Thoracic aorta (tissue), 2 donors: ENCODE measurements at regions not wholly inside any gene's neighbourhood (a gene's known extent, or its start where the extent isn't known, plus 50 kb on each side); places are given as distances from the start of the nearest gene placed in this dataset.
"Not testable (repeated sequence)": the region's sequence is repeated elsewhere in the genome, so short reads cannot be mapped to it uniquely, and the experiment has no call there.

ENCODE experiments used
- ATAC-seq: fragments of 150-250 bp; one replicate; pipeline ENCODE4 v1.8.0; 2017; ENCODE audit warnings: low read depth; ENCODE audit not compliant: insufficient number of reproducible peaks, low FRiP score
- DNase-seq: peaks from one replicate; pipeline ENCODE4 v3.0.0-alpha.2; 2020; ENCODE audit warnings: low spot score
- H3K27ac ChIP-seq, 2 donors: fragments of 200-600 bp; sonication (generic); 1 replicate in 1 of 2; 2 replicates in 1 of 2; pipeline ENCODE4 v1.5.1; 2016; ENCODE audit warnings: mild to moderate bottlenecking in 2 of 2, moderate library complexity in 2 of 2
- H3K27me3 ChIP-seq: fragments of 200-600 bp; sonication (generic); replicated peaks from 2 replicates; pipeline ENCODE4 v1.6.0; 2016; ENCODE audit warnings: mild to moderate bottlenecking; ENCODE audit not compliant: insufficient read depth
- H3K36me3 ChIP-seq: fragments of 200-600 bp; sonication (generic); one replicate; pipeline ENCODE4 v1.5.1; 2016
- H3K4me1 ChIP-seq, 2 donors: fragments of 200-600 bp; sonication (generic); 1 replicate in 1 of 2; 2 replicates in 1 of 2; pipeline versions ENCODE4 v1.5.1 to v1.6.0; 2016; ENCODE audit warnings: low read depth in 2 of 2, mild to moderate bottlenecking in 1 of 2; ENCODE audit not compliant: control insufficient read depth in 1 of 2
- H3K4me3 ChIP-seq: fragments of 200-600 bp; sonication (generic); 2 replicates; pipeline ENCODE4 v1.5.1; 2016; ENCODE audit warnings: mild to moderate bottlenecking
- H3K9me3 ChIP-seq: fragments of 200-600 bp; sonication (generic); 2 replicates; pipeline ENCODE4 v1.5.1; 2016
- TF ChIP-seq, protein P1 (sequence below): fragments of 200-600 bp; sonication (generic); IDR thresholded peaks from one replicate; pipeline ENCODE4 v1.5.1; 2019; ENCODE audit warnings: antibody characterized with exemption

GRCh38 chr9:90167914-90168313 lies 474.7 kb downstream of the DIRAS2 start:
- Histone ChIP-seq H3K27ac (no peak overlapping the region), H3K27me3 (no peaks in the 10 kb centered on the region), H3K4me3 (no peak overlapping the region), H3K4me1 (no peaks in the 10 kb centered on the region), H3K9me3 (no peaks in the 10 kb centered on the region), H3K36me3 (no peaks in the 10 kb centered on the region)
- TF ChIP-seq, protein P1, sequence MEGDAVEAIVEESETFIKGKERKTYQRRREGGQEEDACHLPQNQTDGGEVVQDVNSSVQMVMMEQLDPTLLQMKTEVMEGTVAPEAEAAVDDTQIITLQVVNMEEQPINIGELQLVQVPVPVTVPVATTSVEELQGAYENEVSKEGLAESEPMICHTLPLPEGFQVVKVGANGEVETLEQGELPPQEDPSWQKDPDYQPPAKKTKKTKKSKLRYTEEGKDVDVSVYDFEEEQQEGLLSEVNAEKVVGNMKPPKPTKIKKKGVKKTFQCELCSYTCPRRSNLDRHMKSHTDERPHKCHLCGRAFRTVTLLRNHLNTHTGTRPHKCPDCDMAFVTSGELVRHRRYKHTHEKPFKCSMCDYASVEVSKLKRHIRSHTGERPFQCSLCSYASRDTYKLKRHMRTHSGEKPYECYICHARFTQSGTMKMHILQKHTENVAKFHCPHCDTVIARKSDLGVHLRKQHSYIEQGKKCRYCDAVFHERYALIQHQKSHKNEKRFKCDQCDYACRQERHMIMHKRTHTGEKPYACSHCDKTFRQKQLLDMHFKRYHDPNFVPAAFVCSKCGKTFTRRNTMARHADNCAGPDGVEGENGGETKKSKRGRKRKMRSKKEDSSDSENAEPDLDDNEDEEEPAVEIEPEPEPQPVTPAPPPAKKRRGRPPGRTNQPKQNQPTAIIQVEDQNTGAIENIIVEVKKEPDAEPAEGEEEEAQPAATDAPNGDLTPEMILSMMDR, result no peak
- DNase-seq (no peak), ATAC-seq (no peak)

DNA sequence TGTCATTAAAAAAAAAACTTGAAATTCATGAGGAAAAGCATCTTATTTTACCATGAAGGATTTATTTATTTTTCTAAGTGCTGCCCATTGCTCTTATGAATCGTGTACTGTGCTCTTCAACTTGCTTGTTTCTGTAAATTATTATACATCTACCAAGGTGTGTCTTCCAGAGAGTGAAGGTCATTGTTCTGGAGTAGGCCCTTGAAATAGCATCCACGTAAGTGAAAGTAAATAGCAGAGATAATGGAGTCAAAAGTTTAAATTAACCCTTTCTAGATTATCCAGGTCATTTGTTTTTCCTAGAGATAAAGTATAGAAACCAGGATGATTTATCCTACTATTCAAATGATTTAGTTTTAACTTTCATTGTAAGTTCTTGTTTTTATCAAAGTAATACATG lies 473.1 kb downstream of the DIRAS2 start:
- Histone ChIP-seq H3K4me1 (no peaks in the 10 kb centered on the region), H3K4me3 (no peak overlapping the region), H3K9me3 (no peaks in the 10 kb centered on the region), H3K27ac (no peak overlapping the region), H3K36me3 (no peaks in the 10 kb centered on the region), H3K27me3 (no peaks in the 10 kb centered on the region)
- TF ChIP-seq, protein P1, result no peak
- DNase-seq (no peak), ATAC-seq (no peak)

GRCh38 chr9:90173935-90174334 lies 468.7 kb downstream of the DIRAS2 start:
- not testable (repeated sequence) for H3K4me1 ChIP-seq, H3K27ac ChIP-seq, ATAC-seq, DNase-seq, H3K9me3 ChIP-seq, H3K36me3 ChIP-seq, H3K27me3 ChIP-seq, H3K4me3 ChIP-seq

- not testable (repeated sequence) for H3K27ac ChIP-seq, H3K27me3 ChIP-seq, H3K9me3 ChIP-seq, H3K4me1 ChIP-seq, DNase-seq, ATAC-seq, H3K36me3 ChIP-seq, H3K4me3 ChIP-seq
These were observed 468.3 kb downstream of the DIRAS2 start for GRCh38 chr9:90174346-90174745.

DNA sequence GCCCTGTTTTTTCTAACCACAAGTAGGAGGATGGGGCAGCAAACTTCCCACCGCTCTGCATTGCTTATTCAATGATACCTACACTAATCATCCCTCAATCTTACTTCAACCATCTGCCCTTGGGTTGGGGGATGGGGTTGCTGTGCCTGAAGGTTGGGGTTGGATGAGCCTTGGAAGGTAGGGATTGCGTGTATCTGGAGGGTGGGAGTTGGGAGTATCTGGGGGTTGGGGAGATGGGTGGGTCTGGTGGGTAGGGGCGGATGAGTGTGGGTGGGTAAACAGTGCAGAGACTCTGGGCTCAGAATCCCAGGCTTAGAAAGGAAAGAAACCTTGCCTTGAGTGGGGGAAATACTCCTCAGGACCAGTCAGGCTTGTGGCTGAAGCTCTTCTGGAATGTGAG lies 467.4 kb downstream of the DIRAS2 start:
- Histone ChIP-seq H3K9me3 (no peaks in the 10 kb centered on the region), H3K36me3 (no peaks in the 10 kb centered on the region), H3K4me1 (no peaks in the 10 kb centered on the region), H3K27me3 (no peaks in the 10 kb centered on the region), H3K4me3 (no peak overlapping the region), H3K27ac (no peak overlapping the region)
- ATAC-seq (no peak), DNase-seq (no peak)
- TF ChIP-seq, protein P1, result no peak

DNA sequence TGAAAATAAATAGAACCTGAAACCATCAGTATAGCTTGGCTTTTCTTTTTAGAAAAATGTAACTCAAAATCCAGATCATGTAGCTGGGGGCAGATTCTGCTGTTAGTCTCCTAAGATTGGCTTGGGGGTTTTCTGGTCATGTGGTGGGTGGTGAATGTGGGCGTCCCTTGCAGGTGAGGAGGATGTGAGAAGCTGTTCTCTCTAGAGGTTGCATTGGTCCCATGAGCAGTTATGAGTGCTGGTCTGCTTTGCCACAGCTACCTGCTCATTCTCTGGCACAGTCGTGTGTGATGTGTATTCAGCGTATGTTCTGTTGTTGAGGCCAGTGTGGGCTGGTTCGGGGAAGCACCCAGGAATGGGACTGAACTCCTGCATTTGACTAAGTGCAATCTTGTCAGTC lies 466.8 kb downstream of the DIRAS2 start:
- ATAC-seq, result no peak
- H3K4me3 ChIP-seq, result no peak overlapping the region
- no peaks in the 10 kb centered on the region for H3K9me3 ChIP-seq
- DNase-seq, result no peak
- no peaks in the 10 kb centered on the region for H3K36me3 ChIP-seq
- no peaks in the 10 kb centered on the region for H3K27me3 ChIP-seq
- TF ChIP-seq, protein P1, result no peak
- no peaks in the 10 kb centered on the region for H3K4me1 ChIP-seq
- no peak overlapping the region for H3K27ac ChIP-seq
